ENCODE measurements at regions not wholly inside any gene's neighbourhood (a gene's known extent, or its start where the extent isn't known, plus 50 kb on each side); places are given as distances from the start of the nearest gene placed in this dataset.

GRCh38 chr3:83946554-83946953 is 1012.2 kb upstream of the CADM2 start:
- no peak; the same call in 2 of the 3 replicates for ATAC-seq

GRCh38 chr3:83948771-83949170 is 1010.0 kb upstream of the CADM2 start:
- no peak for ATAC-seq
- TF ChIP-seq ZNF565 (CRISPR knock-in tag; conservative IDR thresholded peaks at IDR 0.05; ENCODE audit: low read depth) (no peak), CSRNP3 (CRISPR knock-in tag; IDR thresholded peaks at IDR 0.05) (no peak), ZNF8 (CRISPR knock-in tag; IDR thresholded peaks at IDR 0.05) (no peak), SNAI2 (CRISPR knock-in tag; IDR thresholded peaks at IDR 0.05) (no peak), OSR1 (CRISPR knock-in tag; IDR thresholded peaks at IDR 0.05) (no peak)

More at GRCh38 chr3:83946554-83946953, 1012.2 kb upstream of the CADM2 start:
- no peak for TF ChIP-seq TOX (CRISPR knock-in tag; IDR thresholded peaks at IDR 0.05; ENCODE audit: borderline replicate concordance)
- TF ChIP-seq CSDC2 (CRISPR knock-in tag; IDR thresholded peaks at IDR 0.05) = no peak

DNA sequence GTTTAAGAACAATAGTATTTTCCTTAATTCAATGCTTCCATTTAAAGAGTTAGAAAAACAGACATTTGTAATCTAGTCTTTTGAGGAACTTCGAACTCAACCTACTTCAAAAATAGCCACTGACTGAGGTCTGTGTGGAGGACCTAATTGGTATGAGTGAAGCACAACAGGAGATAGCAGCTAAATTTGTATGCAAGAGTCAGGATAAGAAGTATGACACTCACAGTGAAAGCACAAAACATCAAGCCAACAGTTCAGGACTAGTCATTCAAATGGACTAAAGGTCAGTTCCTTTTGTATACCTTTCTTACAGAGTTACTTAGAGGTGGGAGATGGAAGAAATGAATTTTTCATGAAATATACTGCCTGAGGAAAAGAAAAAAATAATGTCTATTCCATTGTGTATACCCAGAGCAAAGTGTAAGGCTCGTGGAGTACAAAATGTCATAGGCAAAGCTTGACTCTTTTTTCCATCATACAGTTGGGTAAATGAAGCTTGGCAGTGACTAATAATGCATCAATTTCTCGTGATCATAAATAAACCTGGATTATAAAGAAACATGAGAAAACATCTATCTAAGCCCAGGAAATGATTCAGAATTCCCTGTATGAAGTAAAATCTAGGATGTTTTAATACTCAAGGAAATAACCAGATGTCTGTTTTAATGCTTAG is 1005.2 kb upstream of the CADM2 start:
- no peak for TF ChIP-seq CSRNP3 (CRISPR knock-in tag; IDR thresholded peaks at IDR 0.05)
- no peak for TF ChIP-seq TOX (CRISPR knock-in tag; IDR thresholded peaks at IDR 0.05; ENCODE audit: borderline replicate concordance)
- no peak for TF ChIP-seq ZNF8 (CRISPR knock-in tag; IDR thresholded peaks at IDR 0.05)
- no peak for TF ChIP-seq SNAI2 (CRISPR knock-in tag; IDR thresholded peaks at IDR 0.05)
- no peak for TF ChIP-seq ARNTL (CRISPR knock-in tag; IDR thresholded peaks at IDR 0.05; ENCODE audit: borderline replicate concordance, low read depth)
- no peak for TF ChIP-seq ESRRG (CRISPR knock-in tag; IDR thresholded peaks at IDR 0.05)
- no peak for TF ChIP-seq BACH2 (CRISPR knock-in tag; IDR thresholded peaks at IDR 0.05; ENCODE audit: borderline replicate concordance)
- no peak for TF ChIP-seq OSR1 (CRISPR knock-in tag; IDR thresholded peaks at IDR 0.05)
- no peak for TF ChIP-seq ZNF70 (CRISPR knock-in tag; IDR thresholded peaks at IDR 0.05)
- TF ChIP-seq, protein P1, sequence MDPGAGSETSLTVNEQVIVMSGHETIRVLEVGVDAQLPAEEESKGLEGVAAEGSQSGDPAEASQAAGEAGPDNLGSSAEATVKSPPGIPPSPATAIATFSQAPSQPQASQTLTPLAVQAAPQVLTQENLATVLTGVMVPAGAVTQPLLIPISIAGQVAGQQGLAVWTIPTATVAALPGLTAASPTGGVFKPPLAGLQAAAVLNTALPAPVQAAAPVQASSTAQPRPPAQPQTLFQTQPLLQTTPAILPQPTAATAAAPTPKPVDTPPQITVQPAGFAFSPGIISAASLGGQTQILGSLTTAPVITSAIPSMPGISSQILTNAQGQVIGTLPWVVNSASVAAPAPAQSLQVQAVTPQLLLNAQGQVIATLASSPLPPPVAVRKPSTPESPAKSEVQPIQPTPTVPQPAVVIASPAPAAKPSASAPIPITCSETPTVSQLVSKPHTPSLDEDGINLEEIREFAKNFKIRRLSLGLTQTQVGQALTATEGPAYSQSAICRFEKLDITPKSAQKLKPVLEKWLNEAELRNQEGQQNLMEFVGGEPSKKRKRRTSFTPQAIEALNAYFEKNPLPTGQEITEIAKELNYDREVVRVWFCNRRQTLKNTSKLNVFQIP (CRISPR knock-in tag; IDR thresholded peaks at IDR 0.05; ENCODE audit: borderline replicate concordance, low read depth) = no peak
- no peak for TF ChIP-seq GLIS3 (CRISPR knock-in tag; IDR thresholded peaks at IDR 0.05)
- TF ChIP-seq CSDC2 (CRISPR knock-in tag; IDR thresholded peaks at IDR 0.05) = no peak
- TF ChIP-seq ZNF565 (CRISPR knock-in tag; conservative IDR thresholded peaks at IDR 0.05; ENCODE audit: low read depth) = no peak
- no peak for TF ChIP-seq TCF4 (CRISPR knock-in tag; IDR thresholded peaks at IDR 0.05; ENCODE audit: borderline replicate concordance)
- TF ChIP-seq, protein P2, sequence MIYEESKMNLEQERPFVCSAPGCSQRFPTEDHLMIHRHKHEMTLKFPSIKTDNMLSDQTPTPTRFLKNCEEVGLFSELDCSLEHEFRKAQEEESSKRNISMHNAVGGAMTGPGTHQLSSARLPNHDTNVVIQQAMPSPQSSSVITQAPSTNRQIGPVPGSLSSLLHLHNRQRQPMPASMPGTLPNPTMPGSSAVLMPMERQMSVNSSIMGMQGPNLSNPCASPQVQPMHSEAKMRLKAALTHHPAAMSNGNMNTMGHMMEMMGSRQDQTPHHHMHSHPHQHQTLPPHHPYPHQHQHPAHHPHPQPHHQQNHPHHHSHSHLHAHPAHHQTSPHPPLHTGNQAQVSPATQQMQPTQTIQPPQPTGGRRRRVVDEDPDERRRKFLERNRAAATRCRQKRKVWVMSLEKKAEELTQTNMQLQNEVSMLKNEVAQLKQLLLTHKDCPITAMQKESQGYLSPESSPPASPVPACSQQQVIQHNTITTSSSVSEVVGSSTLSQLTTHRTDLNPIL (CRISPR knock-in tag; IDR thresholded peaks at IDR 0.05; ENCODE audit: low read depth) = no peak
- no peak for TF ChIP-seq TSHZ2 (CRISPR knock-in tag; IDR thresholded peaks at IDR 0.05)
- no peak for TF ChIP-seq ISL1 (CRISPR knock-in tag; IDR thresholded peaks at IDR 0.05)
- no peak for TF ChIP-seq ZFP30 (CRISPR knock-in tag; IDR thresholded peaks at IDR 0.05)
- ATAC-seq = no peak

- TF ChIP-seq ZNF70 (CRISPR knock-in tag; IDR thresholded peaks at IDR 0.05) = no peak
- TF ChIP-seq BACH2 (CRISPR knock-in tag; IDR thresholded peaks at IDR 0.05; ENCODE audit: borderline replicate concordance) = no peak
- no peak for TF ChIP-seq GLIS3 (CRISPR knock-in tag; IDR thresholded peaks at IDR 0.05)
- no peak for TF ChIP-seq ZFP30 (CRISPR knock-in tag; IDR thresholded peaks at IDR 0.05)
- no peak for TF ChIP-seq ARNTL (CRISPR knock-in tag; IDR thresholded peaks at IDR 0.05; ENCODE audit: borderline replicate concordance, low read depth)
- TF ChIP-seq, protein P1 (CRISPR knock-in tag; IDR thresholded peaks at IDR 0.05; ENCODE audit: borderline replicate concordance, low read depth) = no peak
- no peak for TF ChIP-seq CSDC2 (CRISPR knock-in tag; IDR thresholded peaks at IDR 0.05)
- no peak for TF ChIP-seq PATZ1 (CRISPR knock-in tag; IDR thresholded peaks at IDR 0.05; ENCODE audit: borderline replicate concordance)
- no peak for ATAC-seq
Measured at GRCh38 chr3:83956431-83956830, 1002.4 kb upstream of the CADM2 start.
